ENCODE measurements at regions not wholly inside any gene's neighbourhood (a gene's known extent, or its start where the extent isn't known, plus 50 kb on each side); places are given as distances from the start of the nearest gene placed in this dataset.
A peak's percentile ranks its signal among the peaks of the same experiment; 100 is the strongest.

GRCh38 chr1:56278061-56278460 is 301.3 kb downstream of the PLPP3 start (continued):
- no peak for TF ChIP-seq EGR1 (IDR thresholded peaks at IDR 0.05; ENCODE audit: borderline replicate concordance in 1 of 2, low read depth in 2 of 2, low read length in 2 of 2)
- no peak for TF ChIP-seq ZNF207 (IDR thresholded peaks at IDR 0.05; ENCODE audit: borderline replicate concordance)
- peak; percentile 54 to 59; a peak in 2 of 4 replicates for TF ChIP-seq IKZF2 (IDR thresholded peaks at IDR 0.05)
- TF ChIP-seq ATF7 (IDR thresholded peaks at IDR 0.05; ENCODE audit: low read depth): peak; percentile 78
- TF ChIP-seq ZBTB33 (IDR thresholded peaks at IDR 0.05): no peak
- no peak for TF ChIP-seq RFX5 (IDR thresholded peaks at IDR 0.05; ENCODE audit: low read depth, low read length)

GRCh38 chr1:56268519-56269140 is 310.7 kb downstream of the PLPP3 start:
- ChIA-PET SMC1A (ENCODE audit: uncharacterized antibody, unreplicated experiment) (interaction anchor here (0.6 to 1.2 kb wide), 7 partner anchors 10 to 350 kb away, joined by 3 to 4 read pairs (median 3); no protein-coding TSS in a partner anchor), POLR2A (no interaction called here), RAD21 (ENCODE audit: unreplicated experiment) (no interaction called here), CTCF (interaction anchor here (1.4 kb wide), 1 partner anchor 44 kb away, joined by 3 read pairs; no protein-coding TSS in a partner anchor)
- Histone ChIP-seq H3K27me3 (replicated peaks in 1 of 2; ENCODE audit: control insufficient read depth in 2 of 2, insufficient read depth in 2 of 2, low read length in 1 of 2) (no peaks in the 10 kb centered on the region; a peak in 1 of 4 replicates), H3K9me3 (replicated peaks; ENCODE audit: control insufficient read depth, insufficient read depth, low read length) (no peaks in the 10 kb centered on the region), H3K36me3 (ENCODE audit: control insufficient read depth in 2 of 2, insufficient read depth in 2 of 2, low read length in 1 of 2) (no peaks in the 10 kb centered on the region), H3K4me3 (no peak overlapping the region), H4K20me1 (ENCODE audit: control insufficient read depth, insufficient read depth) (no peaks in the 10 kb centered on the region), H3K9ac (ENCODE audit: control insufficient read depth, insufficient read depth, low read length) (no peak overlapping the region), H3K79me2 (ENCODE audit: control insufficient read depth, insufficient read depth, low read length) (no peaks in the 10 kb centered on the region), H3K4me2 (ENCODE audit: control insufficient read depth, insufficient read depth) (no peak overlapping the region), H3K27ac (ENCODE audit: control insufficient read depth, insufficient read depth) (no peak overlapping the region), H2AFZ (ENCODE audit: control insufficient read depth, low read depth, low read length) (no peak overlapping the region), H3K4me1 (ENCODE audit: control insufficient read depth, insufficient read depth, low read length) (no peaks in the 10 kb centered on the region)
- DNase-seq (ENCODE audit: low read depth, low spot score) (no peak), ATAC-seq (peak; percentile 49), FAIRE-seq (no peak)
- BruUV-seq (replicated peaks): no TSS peak
- intact Hi-C loops (cut with micrococcal nuclease; ENCODE audit: unreplicated experiment) (no loop called here), in situ Hi-C loops (cut with MboI) (no loop called here)
- 37% methylated on average over 7 of the region's 7 CpGs for WGBS (ENCODE audit: insufficient coverage, insufficient replicate concordance, low lambda C conversion rate, missing lambda C conversion rate)
- TF ChIP-seq RUNX3 (IDR thresholded peaks at IDR 0.05; ENCODE audit: low read length): no peak
- TF ChIP-seq MTA2 (IDR thresholded peaks at IDR 0.05; ENCODE audit: low read depth): peak; percentile 71
- no peak for TF ChIP-seq BCL3 (IDR thresholded peaks at IDR 0.05; ENCODE audit: borderline replicate concordance, insufficient read depth, low read depth, low read length, poor library complexity, severe bottlenecking)
- TF ChIP-seq IKZF1 (conservative IDR thresholded peaks at IDR 0.05): peak; percentile 44; the same call in 1 of the 2 replicates
- no peak for TF ChIP-seq PKNOX1 (IDR thresholded peaks at IDR 0.05)
- no peak for TF ChIP-seq HSF1 (IDR thresholded peaks at IDR 0.05; ENCODE audit: low read depth, low read length)
- TF ChIP-seq ATF7 (IDR thresholded peaks at IDR 0.05; ENCODE audit: low read depth): no peak
- no peak for TF ChIP-seq ZNF217 (IDR thresholded peaks at IDR 0.05)
- TF ChIP-seq ZBED1 (IDR thresholded peaks at IDR 0.05; ENCODE audit: borderline replicate concordance): no peak
- no peak for TF ChIP-seq RBBP5 (conservative IDR thresholded peaks at IDR 0.05)
- no peak for TF ChIP-seq USF1 (IDR thresholded peaks at IDR 0.05; ENCODE audit: borderline replicate concordance, extremely low read length, insufficient read depth, low read depth, low read length)
- no peak for TF ChIP-seq ESRRA (IDR thresholded peaks at IDR 0.05; ENCODE audit: low read length)
